H9 (cell line): ENCODE measurements at regions not wholly inside any gene's neighbourhood (a gene's known extent, or its start where the extent isn't known, plus 50 kb on each side); places are given as distances from the start of the nearest gene placed in this dataset.

ENCODE experiments used
- DNase-seq: peaks from one replicate; pipeline ENCODE4 v3.0.0-alpha.2; 2017
- H2AFZ ChIP-seq: one replicate; pipeline ENCODE4 v1.6.1; 2013; ENCODE audit warnings: mild to moderate bottlenecking, low read length, control low read depth, moderate library complexity
- H2AK5ac ChIP-seq: 2 replicates; pipeline ENCODE4 v1.6.1; 2013; ENCODE audit warnings: low read length, control low read depth, mixed read lengths; ENCODE audit not compliant: insufficient read length
- H2BK120ac ChIP-seq: one replicate; pipeline ENCODE4 v1.6.1; 2013; ENCODE audit warnings: low read depth, mild to moderate bottlenecking, low read length, control low read depth, inconsistent platforms; ENCODE audit not compliant: poor library complexity, severe bottlenecking
- H2BK12ac ChIP-seq: 2 replicates; pipeline ENCODE4 v1.6.1; 2013; ENCODE audit warnings: low read length, control low read depth, mixed read lengths, low read depth; ENCODE audit not compliant: insufficient read length
- H2BK15ac ChIP-seq: 2 replicates; pipeline ENCODE4 v1.6.1; 2013; ENCODE audit warnings: low read depth, low read length, control low read depth
- H2BK20ac ChIP-seq: one replicate; pipeline ENCODE4 v1.6.1; 2013; ENCODE audit warnings: low read depth, mild to moderate bottlenecking, low read length, control low read depth, inconsistent platforms; ENCODE audit not compliant: poor library complexity, severe bottlenecking
- H2BK5ac ChIP-seq: 2 replicates; pipeline ENCODE4 v1.6.1; 2013; ENCODE audit warnings: low read length, control low read depth, mixed read lengths; ENCODE audit not compliant: insufficient read length
- H3K14ac ChIP-seq: 2 replicates; pipeline ENCODE4 v1.6.1; 2013; ENCODE audit warnings: low read length, control low read depth; ENCODE audit not compliant: insufficient read depth
- H3K18ac ChIP-seq: 2 replicates; pipeline ENCODE4 v1.6.1; 2013; ENCODE audit warnings: low read depth, mild to moderate bottlenecking, mixed read lengths, low read length, control low read depth; ENCODE audit not compliant: insufficient read length
- H3K23ac ChIP-seq: 2 replicates; pipeline ENCODE4 v1.6.1; 2013; ENCODE audit warnings: low read length, control low read depth, mixed read lengths, low read depth; ENCODE audit not compliant: insufficient read length
- H3K23me2 ChIP-seq: 2 replicates; pipeline ENCODE4 v1.6.1; 2013; ENCODE audit warnings: low read depth, mild to moderate bottlenecking, mixed read lengths, low read length, control low read depth; ENCODE audit not compliant: insufficient read length, poor library complexity, severe bottlenecking
- H3K27ac ChIP-seq: 2 replicates; pipeline ENCODE4 v1.5.1; 2013; ENCODE audit warnings: low read length, control low read depth, mixed read lengths, low read depth; ENCODE audit not compliant: insufficient read length
- H3K27me3 ChIP-seq: 2 replicates; pipeline ENCODE4 v1.6.1; 2013; ENCODE audit warnings: low read length, control low read depth, inconsistent platforms; ENCODE audit not compliant: insufficient read depth
- H3K4ac ChIP-seq: 2 replicates; pipeline ENCODE4 v1.6.1; 2013; ENCODE audit warnings: low read depth, mild to moderate bottlenecking, control low read depth, inconsistent platforms, low read length, moderate library complexity
- H3K4me1 ChIP-seq: 2 replicates; pipeline ENCODE4 v1.6.1; 2013; ENCODE audit warnings: low read length, control low read depth, inconsistent platforms; ENCODE audit not compliant: insufficient read depth
- H3K4me2 ChIP-seq: 2 replicates; pipeline ENCODE4 v1.6.1; 2013; ENCODE audit warnings: low read length, control low read depth, mixed read lengths; ENCODE audit not compliant: insufficient read length, insufficient read depth
- H3K56ac ChIP-seq: 2 replicates; pipeline ENCODE4 v1.6.1; 2013; ENCODE audit warnings: low read depth, mild to moderate bottlenecking, mixed read lengths, low read length, control low read depth; ENCODE audit not compliant: insufficient read length
- H3K79me1 ChIP-seq: 2 replicates; pipeline ENCODE4 v1.6.1; 2013; ENCODE audit warnings: low read depth, mild to moderate bottlenecking, moderate library complexity, low read length, control low read depth, inconsistent platforms; ENCODE audit not compliant: insufficient read depth, poor library complexity, severe bottlenecking
- H3K79me2 ChIP-seq: 2 replicates; pipeline ENCODE4 v1.6.1; 2013; ENCODE audit warnings: low read length, control low read depth, inconsistent platforms; ENCODE audit not compliant: insufficient read depth
- H3K9ac ChIP-seq: 2 replicates; pipeline ENCODE4 v1.6.1; 2013; ENCODE audit warnings: low read length, control low read depth, mixed read lengths; ENCODE audit not compliant: insufficient read length; ENCODE audit errors: extremely low read depth
- H3K9me3 ChIP-seq: one replicate; pipeline ENCODE4 v1.6.1; 2013; ENCODE audit warnings: low read depth, low read length, inconsistent platforms; ENCODE audit not compliant: control insufficient read depth
- H3T11ph ChIP-seq: one replicate; pipeline ENCODE4 v1.6.1; 2013; ENCODE audit warnings: mild to moderate bottlenecking, low read length, control low read depth, inconsistent platforms
- H4K20me1 ChIP-seq: one replicate; pipeline ENCODE4 v1.6.1; 2013; ENCODE audit not compliant: control insufficient read depth, insufficient read length, insufficient read depth
- H4K5ac ChIP-seq: 2 replicates; pipeline ENCODE4 v1.6.1; 2013; ENCODE audit warnings: low read depth, mild to moderate bottlenecking, mixed read lengths, low read length, control low read depth; ENCODE audit not compliant: insufficient read length
- H4K8ac ChIP-seq: replicated peaks from 2 replicates; pipeline ENCODE4 v1.6.1; 2013; ENCODE audit warnings: low read length, control low read depth, mixed read lengths, low read depth; ENCODE audit not compliant: insufficient read length
- H4K91ac ChIP-seq: 2 replicates; pipeline ENCODE4 v1.6.1; 2013; ENCODE audit warnings: low read depth, mild to moderate bottlenecking, moderate library complexity, mixed read lengths, low read length, control low read depth; ENCODE audit not compliant: insufficient read length
- H3K27ac Mint-ChIP-seq, 3 experiments: 2 replicates in 2 of 3; 3 replicates in 1 of 3; pipeline ENCODE4 v1.8.0; 2020 to 2021; ENCODE audit warnings: mixed read lengths in 3 of 3, mild to moderate bottlenecking in 1 of 3, moderate library complexity in 1 of 3
- H3K27me3 Mint-ChIP-seq: 2 replicates; pipeline ENCODE4 v1.8.0; 2021; ENCODE audit warnings: low read depth, mild to moderate bottlenecking, moderate library complexity, mixed read lengths
- H3K36me3 Mint-ChIP-seq, 3 experiments: 2 replicates in 2 of 3; 3 replicates in 1 of 3; pipeline ENCODE4 v1.8.0; 2020 to 2021; ENCODE audit warnings: low read depth in 3 of 3, mixed read lengths in 3 of 3; ENCODE audit not compliant: insufficient read depth in 1 of 3
- H3K4me1 Mint-ChIP-seq, 2 experiments: 2 replicates each; pipeline ENCODE4 v1.8.0; 2020; ENCODE audit warnings: mixed read lengths in 2 of 2
- H3K4me3 Mint-ChIP-seq, 2 experiments: 2 replicates in 1 of 2; 3 replicates in 1 of 2; pipeline ENCODE4 v1.8.0; 2020 to 2021; ENCODE audit warnings: mild to moderate bottlenecking in 2 of 2, mixed read lengths in 2 of 2, moderate library complexity in 1 of 2
- H3K9me3 Mint-ChIP-seq, 2 experiments: 2 replicates in 1 of 2; 3 replicates in 1 of 2; pipeline ENCODE4 v1.8.0; 2020; ENCODE audit warnings: mild to moderate bottlenecking in 2 of 2, mixed read lengths in 2 of 2, moderate library complexity in 1 of 2
- CTCF ChIP-seq: fragments of 200-600 bp; sonication (generic); conservative IDR thresholded peaks from 3 replicates; pipeline ENCODE4 v1.8.0; 2021; ENCODE audit warnings: antibody characterized with exemption, mild to moderate bottlenecking
- WGBS: extraction: QIAGEN DNeasy Blood & Tissue Kit; methylation state at CpG from one replicate; pipeline ENCODE4 v1.1.7; 2013; ENCODE audit warnings: missing lambda C conversion rate, low lambda C conversion rate, mixed read lengths; ENCODE audit not compliant: insufficient read length; ENCODE audit errors: extremely low coverage; 5-methylcytosine and 5-hydroxymethylcytosine counted together

GRCh38 chr6:94673251-94673650 is 904.1 kb upstream of the MANEA start:
- no peaks in the 10 kb centered on the region for H3K27me3 ChIP-seq
- no peak overlapping the region for H2AK5ac ChIP-seq
- H2BK120ac ChIP-seq = no peak overlapping the region
- no peak overlapping the region for H3K4me2 ChIP-seq
- no peak overlapping the region for H2BK20ac ChIP-seq
- no peaks in the 10 kb centered on the region for H3K23me2 ChIP-seq
- H4K20me1 ChIP-seq = no peaks in the 10 kb centered on the region
- H3K4ac ChIP-seq = no peak overlapping the region
- H3K9ac ChIP-seq = no peak overlapping the region
- TF ChIP-seq CTCF = no peak
- H4K8ac ChIP-seq = no peak overlapping the region
- no peak overlapping the region for H2BK12ac ChIP-seq
- H3K9me3 Mint-ChIP-seq = peaks cover 5 to 14% of the 10 kb centered on the region in 2 experiments; a peak in 4 of 5 replicates
- no peak overlapping the region for H4K91ac ChIP-seq
- no peak overlapping the region for H3K23ac ChIP-seq
- no peak overlapping the region for H3K27ac ChIP-seq
- no peak overlapping the region for H3K14ac ChIP-seq
- H2BK5ac ChIP-seq = no peak overlapping the region
- no CpG with 5 or more reads among the region's 1 CpG for WGBS
- H4K5ac ChIP-seq = no peak overlapping the region
- H3K79me1 ChIP-seq = no peaks in the 10 kb centered on the region
- H3K4me1 ChIP-seq = no peaks in the 10 kb centered on the region
- H3K27ac Mint-ChIP-seq = no peak overlapping the region
- H3K79me2 ChIP-seq = no peaks in the 10 kb centered on the region
- peaks cover 5 to 6% of the 10 kb centered on the region in 2 experiments for H3K4me1 Mint-ChIP-seq
- H2AFZ ChIP-seq = no peak overlapping the region
- no peak overlapping the region for H3T11ph ChIP-seq
- no peak overlapping the region for H3K4me3 Mint-ChIP-seq
- H2BK15ac ChIP-seq = no peak overlapping the region
- H3K27me3 Mint-ChIP-seq = no peaks in the 10 kb centered on the region
- no peaks in the 10 kb centered on the region for H3K9me3 ChIP-seq
- H3K56ac ChIP-seq = no peak overlapping the region
- H3K36me3 Mint-ChIP-seq = peaks cover 4 to 14% (median 13%) of the 10 kb centered on the region in 3 experiments
- no peak overlapping the region for H3K18ac ChIP-seq
- DNase-seq = no peak
